CD8-positive, alpha-beta memory T cell (primary cell): ENCODE measurements at regions not wholly inside any gene's neighbourhood (a gene's known extent, or its start where the extent isn't known, plus 50 kb on each side); places are given as distances from the start of the nearest gene placed in this dataset.

Experiments used
- CTCF ChIA-PET: fragments of 350-600 bp; sonication (Branson Sonifier 250); formaldehyde crosslinking; loops from one replicate; lab custom pipeline; 2021; ENCODE audit warnings: antibody characterized with exemption; lab: Charles Lee
- POLR2A ChIA-PET: fragments of 350-600 bp; sonication (Branson Sonifier 250); formaldehyde crosslinking; loops from one replicate; lab custom pipeline; 2021; ENCODE audit warnings: antibody characterized with exemption; lab: Charles Lee
- DNase-seq, 5 donors: peaks; one replicate each; pipeline versions ENCODE4 v3.0.0 to v3.0.0-alpha.2; 2020 to 2022; ENCODE audit warnings: mixed read lengths in 1 of 5
- H3K27ac ChIP-seq: one replicate; pipeline ENCODE4 v1.7.0; 2013; ENCODE audit warnings: low read depth, mild to moderate bottlenecking, low read length, moderate library complexity
- H3K27me3 ChIP-seq: 2 replicates; pipeline ENCODE4 v1.7.0; 2013; ENCODE audit warnings: low read length, mild to moderate bottlenecking; ENCODE audit not compliant: insufficient read depth, poor library complexity, severe bottlenecking
- H3K36me3 ChIP-seq: 2 replicates; pipeline ENCODE4 v1.7.0; 2013; ENCODE audit warnings: mild to moderate bottlenecking, low read length, moderate library complexity; ENCODE audit not compliant: insufficient read depth
- H3K4me1 ChIP-seq: 2 replicates; pipeline ENCODE4 v1.7.0; 2013; ENCODE audit warnings: mild to moderate bottlenecking, low read length, moderate library complexity; ENCODE audit not compliant: insufficient read depth
- H3K4me3 ChIP-seq: 2 replicates; pipeline ENCODE4 v1.7.0; 2013; ENCODE audit warnings: mild to moderate bottlenecking, low read length
- H3K9me3 ChIP-seq: 2 replicates; pipeline ENCODE4 v1.7.0; 2013; ENCODE audit warnings: mild to moderate bottlenecking, low read length
- H3K27ac Mint-ChIP-seq, 8 donors: one replicate each; pipeline ENCODE4 v1.8.0; 2020 to 2021; ENCODE audit warnings: mixed read lengths in 8 of 8, mild to moderate bottlenecking in 6 of 8, inconsistent platforms in 3 of 8, moderate library complexity in 3 of 8
- H3K27me3 Mint-ChIP-seq, 2 donors: one replicate each; pipeline ENCODE4 v1.8.0; 2020 to 2021; ENCODE audit warnings: mixed read lengths in 2 of 2, mild to moderate bottlenecking in 1 of 2, moderate library complexity in 1 of 2
- H3K36me3 Mint-ChIP-seq, 3 donors: one replicate each; pipeline ENCODE4 v1.8.0; 2020 to 2021; ENCODE audit warnings: mixed read lengths in 3 of 3, inconsistent platforms in 1 of 3, mild to moderate bottlenecking in 1 of 3
- H3K4me1 Mint-ChIP-seq, 3 donors: one replicate each; pipeline ENCODE4 v1.8.0; 2020 to 2021; ENCODE audit warnings: mixed read lengths in 3 of 3, inconsistent platforms in 1 of 3, mild to moderate bottlenecking in 1 of 3
- H3K4me3 Mint-ChIP-seq, 7 donors: one replicate each; pipeline ENCODE4 v1.8.0; 2020 to 2021; ENCODE audit warnings: mixed read lengths in 7 of 7, mild to moderate bottlenecking in 6 of 7, moderate library complexity in 4 of 7, inconsistent platforms in 2 of 7
- H3K9me3 Mint-ChIP-seq, 5 donors: one replicate each; pipeline ENCODE4 v1.8.0; 2020 to 2022; ENCODE audit warnings: mixed read lengths in 5 of 5, mild to moderate bottlenecking in 3 of 5, moderate library complexity in 2 of 5, inconsistent platforms in 1 of 5

DNA sequence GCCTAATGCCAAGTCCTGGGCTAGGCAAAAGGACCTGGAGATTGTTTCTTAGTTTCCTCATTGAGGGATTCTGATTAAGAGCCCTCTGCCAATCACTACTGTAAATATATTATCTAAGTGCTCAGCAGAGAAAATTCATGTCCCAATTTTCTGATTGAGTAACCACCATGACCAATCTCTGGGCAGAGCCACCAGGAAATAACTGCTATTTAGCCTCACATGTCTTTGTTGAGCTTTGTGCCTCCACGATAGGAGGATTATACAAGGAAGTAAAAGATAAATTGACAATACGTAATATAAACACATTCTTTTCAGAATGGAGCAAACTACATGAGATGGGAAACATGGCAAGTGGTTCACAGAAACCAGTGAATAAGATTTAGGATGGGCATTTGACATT is 396.1 kb upstream of the PAPPA start:
- Mint-ChIP-seq H3K4me3 (no peak overlapping the region), H3K27ac (no peak overlapping the region), H3K27me3 (no peaks in the 10 kb centered on the region), H3K9me3 (peaks cover 0 to 4% (median 1%) of the 10 kb centered on the region in 5 donors), H3K4me1 (no peaks in the 10 kb centered on the region), H3K36me3 (no peaks in the 10 kb centered on the region)
- Histone ChIP-seq H3K4me3 (no peak overlapping the region), H3K4me1 (no peaks in the 10 kb centered on the region), H3K27ac (no peak overlapping the region), H3K9me3 (no peaks in the 10 kb centered on the region), H3K36me3 (no peaks in the 10 kb centered on the region), H3K27me3 (no peaks in the 10 kb centered on the region)
- ChIA-PET POLR2A (no interaction called here), CTCF (no interaction called here)
- no peak for DNase-seq

DNA sequence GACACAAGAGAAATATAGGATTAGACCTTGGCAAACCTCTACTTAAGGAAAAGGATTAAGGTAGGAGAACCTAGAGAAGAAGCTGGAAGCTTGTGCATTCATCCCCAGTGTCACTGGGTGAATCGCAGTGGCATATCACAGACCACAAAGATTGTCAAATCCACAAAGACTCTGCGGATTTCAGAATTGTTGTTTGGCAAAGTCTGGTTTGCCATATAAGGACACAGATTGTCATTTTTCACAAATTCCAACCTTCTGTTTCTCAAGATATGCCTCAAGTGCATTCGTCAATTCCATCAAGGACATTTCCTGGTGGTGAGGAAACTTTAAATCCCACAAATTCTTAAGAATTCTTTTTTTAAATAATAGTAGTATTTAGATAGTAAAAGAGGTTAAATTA is 395.1 kb upstream of the PAPPA start:
- Mint-ChIP-seq H3K9me3 (peaks cover 0 to 4% (median 2%) of the 10 kb centered on the region in 5 donors), H3K27me3 (no peaks in the 10 kb centered on the region), H3K4me3 (no peak overlapping the region), H3K36me3 (no peaks in the 10 kb centered on the region), H3K27ac (no peak overlapping the region), H3K4me1 (no peaks in the 10 kb centered on the region)
- Histone ChIP-seq H3K27me3 (no peaks in the 10 kb centered on the region), H3K27ac (no peak overlapping the region), H3K4me3 (no peak overlapping the region), H3K9me3 (no peaks in the 10 kb centered on the region), H3K4me1 (no peaks in the 10 kb centered on the region), H3K36me3 (no peaks in the 10 kb centered on the region)
- CTCF ChIA-PET = no interaction called here
- POLR2A ChIA-PET = no interaction called here
- no peak for DNase-seq

DNA sequence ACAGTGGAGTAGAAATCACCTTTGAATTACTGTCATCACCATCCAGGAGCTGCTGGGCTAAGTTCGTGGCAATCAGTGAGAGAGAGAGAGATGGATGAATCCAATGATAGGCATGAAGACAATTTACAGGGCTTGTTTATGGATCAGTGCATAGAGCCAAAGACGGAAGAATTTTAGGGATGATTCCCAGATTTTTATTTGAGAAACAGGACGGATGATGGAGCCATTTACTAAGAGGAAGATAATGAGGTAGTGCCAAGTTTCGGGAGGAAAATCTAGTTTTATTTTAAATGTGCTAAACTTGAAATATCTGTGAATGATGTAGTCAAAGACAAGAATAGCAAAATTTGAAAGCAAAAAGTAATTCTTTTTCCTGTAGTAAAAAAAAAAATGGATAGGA is 394.2 kb upstream of the PAPPA start:
- CTCF ChIA-PET = no interaction called here
- H3K4me3 Mint-ChIP-seq = no peak overlapping the region
- no peak overlapping the region for H3K4me3 ChIP-seq
- no peak overlapping the region for H3K27ac ChIP-seq
- no peaks in the 10 kb centered on the region for H3K27me3 ChIP-seq
- no peak overlapping the region for H3K27ac Mint-ChIP-seq
- H3K4me1 ChIP-seq = no peaks in the 10 kb centered on the region
- no peak for DNase-seq
- no peaks in the 10 kb centered on the region for H3K4me1 Mint-ChIP-seq
- H3K36me3 ChIP-seq = no peaks in the 10 kb centered on the region
- no peaks in the 10 kb centered on the region for H3K27me3 Mint-ChIP-seq
- no peaks in the 10 kb centered on the region for H3K9me3 ChIP-seq
- H3K9me3 Mint-ChIP-seq = peaks cover 0 to 10% (median 2%) of the 10 kb centered on the region in 5 donors
- POLR2A ChIA-PET = no interaction called here
- H3K36me3 Mint-ChIP-seq = no peaks in the 10 kb centered on the region

DNA sequence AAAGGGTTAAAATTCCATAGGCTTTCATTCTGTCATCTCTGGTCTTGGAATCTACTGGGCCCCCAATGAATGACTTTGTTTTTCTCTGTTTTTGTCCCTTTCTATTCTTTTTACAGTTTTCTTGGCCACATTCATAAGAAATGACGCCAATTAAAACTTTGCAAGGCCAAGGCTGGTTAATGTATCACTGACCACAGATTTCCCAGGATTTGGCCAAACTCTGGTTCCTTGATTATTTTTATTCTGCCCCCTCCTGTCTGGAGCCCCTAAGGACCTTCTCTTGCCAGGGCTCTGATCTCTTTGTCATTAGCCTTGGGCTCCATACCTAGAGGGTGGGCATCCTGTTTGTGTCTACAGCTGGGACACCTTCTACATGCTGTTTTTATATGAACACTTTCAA is 388.9 kb upstream of the PAPPA start:
- CTCF ChIA-PET = interaction anchor here (1.9 kb wide), 1 partner anchor 10 kb away, joined by 9 read pairs; no protein-coding TSS in a partner anchor
- Mint-ChIP-seq H3K27me3 (no peaks in the 10 kb centered on the region), H3K9me3 (peaks cover 0 to 10% (median 0%) of the 10 kb centered on the region in 5 donors), H3K4me1 (no peaks in the 10 kb centered on the region), H3K36me3 (no peaks in the 10 kb centered on the region), H3K27ac (no peak overlapping the region), H3K4me3 (no peak overlapping the region)
- no peak for DNase-seq
- Histone ChIP-seq H3K4me3 (no peak overlapping the region), H3K27ac (no peak overlapping the region), H3K36me3 (no peaks in the 10 kb centered on the region), H3K4me1 (no peaks in the 10 kb centered on the region), H3K9me3 (no peaks in the 10 kb centered on the region), H3K27me3 (no peaks in the 10 kb centered on the region)
- POLR2A ChIA-PET = no interaction called here

DNA sequence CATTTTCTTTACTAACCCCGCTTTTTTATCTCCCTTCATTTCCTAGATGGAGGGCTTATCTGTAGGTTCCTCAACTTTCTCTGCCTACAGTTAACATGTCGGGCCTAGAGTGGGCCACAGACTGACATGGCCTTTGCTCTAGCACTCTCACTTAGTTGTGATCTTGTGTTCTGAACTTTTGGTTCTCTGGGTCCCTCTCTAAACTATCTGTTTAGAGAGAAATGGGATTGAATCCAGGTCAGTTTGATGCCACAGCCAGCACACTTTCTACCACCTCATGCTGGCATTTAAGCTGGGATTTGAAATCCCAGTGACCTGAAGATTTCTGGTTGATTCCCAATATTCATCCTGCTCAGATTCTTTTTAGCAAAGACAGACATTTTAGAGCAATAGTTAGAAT is 388.5 kb upstream of the PAPPA start:
- POLR2A ChIA-PET = no interaction called here
- Histone ChIP-seq H3K27me3 (no peaks in the 10 kb centered on the region), H3K36me3 (no peaks in the 10 kb centered on the region), H3K4me3 (no peak overlapping the region), H3K4me1 (no peaks in the 10 kb centered on the region), H3K9me3 (no peaks in the 10 kb centered on the region), H3K27ac (no peak overlapping the region)
- Mint-ChIP-seq H3K9me3 (peaks cover 0 to 14% (median 0%) of the 10 kb centered on the region in 5 donors), H3K36me3 (no peaks in the 10 kb centered on the region), H3K27me3 (no peaks in the 10 kb centered on the region), H3K4me3 (no peak overlapping the region), H3K27ac (no peak overlapping the region), H3K4me1 (no peaks in the 10 kb centered on the region)
- DNase-seq = no peak
- CTCF ChIA-PET = interaction anchor here (1.9 kb wide), 1 partner anchor 11 kb away, joined by 9 read pairs; no protein-coding TSS in a partner anchor

DNA sequence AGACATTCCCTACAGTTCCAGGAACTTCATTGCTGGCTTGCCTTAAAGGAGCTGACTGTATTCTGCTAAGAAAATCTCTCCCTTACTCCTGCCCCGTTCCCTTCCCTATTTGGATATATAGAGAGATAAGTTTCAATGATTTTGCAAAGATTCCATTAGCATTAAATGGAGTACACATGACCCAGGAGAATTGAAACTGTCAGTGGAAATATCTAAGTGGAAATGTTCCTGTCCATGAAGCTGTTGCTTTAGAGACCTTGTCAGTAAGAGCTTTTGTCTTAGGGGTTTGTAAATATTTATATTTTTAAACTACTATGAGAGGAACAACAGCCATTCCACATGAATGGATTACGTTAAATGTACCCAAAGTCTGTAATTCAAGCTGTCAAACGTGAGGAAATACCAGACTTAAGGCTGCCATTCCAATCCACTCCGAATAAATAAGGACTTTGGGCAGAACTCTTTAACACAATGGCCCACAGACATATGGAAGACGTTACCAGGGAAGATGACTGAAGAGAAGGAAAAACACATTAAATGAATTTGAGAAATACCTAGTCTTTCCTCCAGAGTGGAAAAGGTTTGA is 387.1 kb upstream of the PAPPA start:
- Mint-ChIP-seq H3K4me1 (no peaks in the 10 kb centered on the region), H3K27me3 (no peaks in the 10 kb centered on the region), H3K27ac (no peak overlapping the region), H3K36me3 (no peaks in the 10 kb centered on the region), H3K9me3 (peaks cover 0 to 19% (median 1%) of the 10 kb centered on the region in 5 donors), H3K4me3 (no peak overlapping the region)
- H3K36me3 ChIP-seq = no peaks in the 10 kb centered on the region
- H3K9me3 ChIP-seq = no peaks in the 10 kb centered on the region
- no peak overlapping the region for H3K27ac ChIP-seq
- DNase-seq = no peak
- H3K4me3 ChIP-seq = no peak overlapping the region
- ChIA-PET CTCF (no interaction called here), POLR2A (no interaction called here)
- H3K27me3 ChIP-seq = no peaks in the 10 kb centered on the region
- H3K4me1 ChIP-seq = no peaks in the 10 kb centered on the region

DNA sequence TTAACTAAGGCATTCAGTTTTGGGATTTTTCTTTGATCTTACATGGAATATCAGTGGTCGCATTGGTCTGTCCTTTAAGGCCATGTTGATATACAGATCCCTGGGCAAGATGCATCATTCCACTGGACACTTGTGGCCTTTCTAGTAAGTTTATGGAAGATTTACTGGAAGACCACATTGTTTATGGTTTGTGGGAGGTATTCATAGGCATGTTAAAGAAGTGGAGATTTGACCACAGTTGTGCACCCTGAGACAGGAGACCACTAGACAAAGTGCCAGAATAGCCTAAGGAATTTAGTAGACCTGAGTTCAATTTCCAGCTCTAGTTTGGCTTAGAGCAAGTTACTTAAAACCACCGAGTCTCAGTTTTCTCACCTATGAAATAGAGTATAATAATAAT is 383.1 kb upstream of the PAPPA start:
- ChIA-PET POLR2A (no interaction called here), CTCF (no interaction called here)
- H3K27me3 Mint-ChIP-seq = peaks cover 0 to 2% of the 10 kb centered on the region in 2 donors
- no peaks in the 10 kb centered on the region for H3K36me3 Mint-ChIP-seq
- Histone ChIP-seq H3K27me3 (no peaks in the 10 kb centered on the region), H3K4me1 (no peaks in the 10 kb centered on the region), H3K27ac (no peak overlapping the region), H3K4me3 (no peak overlapping the region), H3K36me3 (no peaks in the 10 kb centered on the region), H3K9me3 (no peaks in the 10 kb centered on the region)
- no peak overlapping the region for H3K27ac Mint-ChIP-seq
- DNase-seq = no peak
- H3K4me1 Mint-ChIP-seq = no peaks in the 10 kb centered on the region
- peaks cover 0 to 9% (median 2%) of the 10 kb centered on the region in 5 donors for H3K9me3 Mint-ChIP-seq
- H3K4me3 Mint-ChIP-seq = no peak overlapping the region

DNA sequence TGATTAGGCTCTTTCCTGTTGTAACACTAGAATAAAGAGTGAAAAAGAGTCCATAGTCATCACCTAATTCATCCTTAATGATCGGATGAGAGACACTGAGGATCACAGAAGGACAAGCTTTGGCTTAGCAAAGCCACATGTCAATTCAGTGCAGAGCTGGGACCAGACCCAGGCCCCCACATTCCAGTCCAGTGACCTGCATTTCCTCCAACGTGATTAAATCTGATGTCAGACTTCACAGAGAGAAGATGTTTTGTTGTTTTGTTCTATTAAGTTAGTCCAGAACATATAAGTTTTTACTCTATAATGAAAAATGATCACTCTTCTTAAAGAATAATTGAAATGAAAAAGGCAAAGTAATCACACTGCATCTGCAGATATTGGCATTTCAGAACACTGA is 377.9 kb upstream of the PAPPA start:
- Mint-ChIP-seq H3K4me3 (no peak overlapping the region), H3K9me3 (peaks cover 0 to 4% (median 2%) of the 10 kb centered on the region in 5 donors), H3K27ac (no peak overlapping the region), H3K4me1 (no peaks in the 10 kb centered on the region), H3K36me3 (no peaks in the 10 kb centered on the region), H3K27me3 (peaks cover 0 to 4% of the 10 kb centered on the region in 2 donors)
- Histone ChIP-seq H3K36me3 (no peaks in the 10 kb centered on the region), H3K9me3 (no peaks in the 10 kb centered on the region), H3K4me3 (no peak overlapping the region), H3K27me3 (no peaks in the 10 kb centered on the region), H3K27ac (no peak overlapping the region), H3K4me1 (no peaks in the 10 kb centered on the region)
- no peak for DNase-seq
- ChIA-PET POLR2A (no interaction called here), CTCF (no interaction called here)
